ENCODE measurements at regions not wholly inside any gene's neighbourhood (a gene's known extent, or its start where the extent isn't known, plus 50 kb on each side); places are given as distances from the start of the nearest gene placed in this dataset.

- no peak for TF ChIP-seq CTCF (IDR thresholded peaks at IDR 0.05; ENCODE audit: low read depth, low read length, missing input control)
- TF ChIP-seq EGR1 (IDR thresholded peaks at IDR 0.05; ENCODE audit: low read depth in 2 of 2) = no peak
- TF ChIP-seq REST (IDR thresholded peaks at IDR 0.05) = no peak
- TF ChIP-seq NR2F2 (IDR thresholded peaks at IDR 0.05) = no peak
- no peak for TF ChIP-seq JUND (IDR thresholded peaks at IDR 0.05)
These were observed 152.4 kb upstream of the SPIN4 start for GRCh38 chrX:63503541-63503940.

Measured in liver (tissue), 3 donors.